IMR-90 (cell line): ENCODE measurements at regions not wholly inside any gene's neighbourhood (a gene's known extent, or its start where the extent isn't known, plus 50 kb on each side); places are given as distances from the start of the nearest gene placed in this dataset.

ENCODE experiments used
- ATAC-seq: fragments of 200-7000 bp; cut with Tn5 transposase; 2 replicates; pipeline ENCODE4 v1.9.1; 2020; ENCODE audit warnings: low read depth, mild to moderate bottlenecking, moderate library complexity
- BruUV-seq: library from RNA; stranded (reverse); fragments of 400-500 nt; replicated peaks from 2 replicates; lab custom pipeline; 2021; lab: Mats Ljungman, UMichigan
- CTCF ChIA-PET: fragments of 300-600 bp; formaldehyde crosslinking; extraction: SDS; loops from one replicate; lab custom pipeline; 2021; ENCODE audit warnings: antibody characterized with exemption; lab: Yijun Ruan, JAX
- POLR2A ChIA-PET: fragments of 300-600 bp; sonication (Branson Sonifier 250); formaldehyde crosslinking; loops from one replicate; lab custom pipeline; 2022; ENCODE audit warnings: antibody characterized with exemption; ENCODE audit not compliant: unreplicated experiment; lab: Charles Lee
- DNase-seq: peaks from one replicate; pipeline ENCODE4 v3.0.0; 2013
- H2AFZ ChIP-seq: replicated peaks from 2 replicates; pipeline ENCODE3; 2013; ENCODE audit warnings: low read length, mild to moderate bottlenecking; ENCODE audit not compliant: poor library complexity
- H2AK5ac ChIP-seq: 2 replicates; pipeline ENCODE4 v1.6.1; 2013; ENCODE audit warnings: low read depth, low read length, inconsistent platforms
- H2AK9ac ChIP-seq: replicated peaks from 2 replicates; pipeline ENCODE3; 2013; ENCODE audit warnings: mild to moderate bottlenecking, low read depth, low read length, moderate library complexity; ENCODE audit not compliant: poor library complexity
- H2BK120ac ChIP-seq: 2 replicates; pipeline ENCODE4 v1.6.1; 2013; ENCODE audit warnings: low read depth, low read length, inconsistent platforms
- H2BK15ac ChIP-seq: 3 replicates; pipeline ENCODE4 v1.6.1; 2013; ENCODE audit warnings: low read depth, low read length, inconsistent platforms
- H2BK20ac ChIP-seq: 2 replicates; pipeline ENCODE4 v1.6.1; 2013; ENCODE audit warnings: low read depth, mild to moderate bottlenecking, inconsistent platforms, low read length, moderate library complexity
- H2BK5ac ChIP-seq: 2 replicates; pipeline ENCODE4 v1.6.1; 2013; ENCODE audit warnings: mild to moderate bottlenecking, low read depth, low read length, inconsistent platforms; ENCODE audit not compliant: poor library complexity, severe bottlenecking
- H3K14ac ChIP-seq: replicated peaks from 2 replicates; pipeline ENCODE4 v1.6.1; 2013; ENCODE audit warnings: low read depth, low read length, inconsistent platforms
- H3K18ac ChIP-seq: 2 replicates; pipeline ENCODE4 v1.6.1; 2013; ENCODE audit warnings: low read depth, low read length, control low read depth
- H3K23ac ChIP-seq: 2 replicates; pipeline ENCODE4 v1.6.1; 2013; ENCODE audit warnings: low read depth, low read length, inconsistent platforms
- H3K27ac ChIP-seq: 2 replicates; pipeline ENCODE4 v1.5.1; 2013; ENCODE audit warnings: mild to moderate bottlenecking, control low read depth, low read length; ENCODE audit not compliant: insufficient read depth
- H3K27me3 ChIP-seq: 2 replicates; pipeline ENCODE4 v1.6.1; 2013; ENCODE audit warnings: low read length; ENCODE audit not compliant: control insufficient read depth, insufficient read depth
- H3K36me3 ChIP-seq: 2 replicates; pipeline ENCODE4 v1.6.1; 2013; ENCODE audit warnings: low read length, mixed read lengths; ENCODE audit not compliant: control insufficient read depth, insufficient read depth
- H3K4ac ChIP-seq: 2 replicates; pipeline ENCODE4 v1.6.1; 2013; ENCODE audit warnings: low read depth, low read length, inconsistent platforms
- H3K4me1 ChIP-seq: 2 replicates; pipeline ENCODE4 v1.6.1; 2013; ENCODE audit warnings: low read length, mixed read lengths; ENCODE audit not compliant: control insufficient read depth, insufficient read depth
- H3K4me2 ChIP-seq: 2 replicates; pipeline ENCODE4 v1.6.1; 2013; ENCODE audit warnings: low read depth, mild to moderate bottlenecking, control low read depth, low read length, moderate library complexity
- H3K4me3 ChIP-seq: 2 replicates; pipeline ENCODE4 v1.5.1; 2013; ENCODE audit warnings: low read depth, mild to moderate bottlenecking, control low read depth, low read length, moderate library complexity; ENCODE audit not compliant: insufficient read depth
- H3K56ac ChIP-seq: 2 replicates; pipeline ENCODE4 v1.6.1; 2013; ENCODE audit warnings: low read length, inconsistent platforms; ENCODE audit not compliant: insufficient read depth; ENCODE audit errors: extremely low read depth
- H3K79me1 ChIP-seq, 2 experiments: 2 replicates each; pipeline ENCODE4 v1.6.1; 2013; ENCODE audit warnings: low read length in 2 of 2, inconsistent platforms in 1 of 2, low read depth in 1 of 2
- H3K9ac ChIP-seq: 2 replicates; pipeline ENCODE4 v1.6.1; 2013; ENCODE audit warnings: low read depth, low read length, control low read depth
- H3K9me1 ChIP-seq: 2 replicates; pipeline ENCODE4 v1.6.1; 2013; ENCODE audit warnings: low read length, inconsistent platforms; ENCODE audit not compliant: insufficient read depth
- H3K9me3 ChIP-seq: 2 replicates; pipeline ENCODE4 v1.6.1; 2013; ENCODE audit warnings: low read length; ENCODE audit not compliant: control insufficient read depth, insufficient read depth
- H4K20me1 ChIP-seq: 2 replicates; pipeline ENCODE4 v1.6.1; 2013; ENCODE audit warnings: low read length, inconsistent platforms; ENCODE audit not compliant: insufficient read depth
- H4K5ac ChIP-seq: 2 replicates; pipeline ENCODE4 v1.6.1; 2013; ENCODE audit warnings: mild to moderate bottlenecking, low read depth, low read length, control low read depth
- H4K8ac ChIP-seq, 2 experiments: 2 replicates each; pipeline ENCODE4 v1.6.1; 2013; ENCODE audit warnings: low read depth in 2 of 2, low read length in 2 of 2, control low read depth in 1 of 2, inconsistent platforms in 1 of 2
- H4K91ac ChIP-seq: 2 replicates; pipeline ENCODE4 v1.6.1; 2013; ENCODE audit warnings: low read depth, low read length, inconsistent platforms; ENCODE audit not compliant: insufficient read depth
- FOS ChIP-seq: fragments of 150-350 bp; IDR thresholded peaks from 2 replicates; pipeline ENCODE4 v1.6.1; 2016; ENCODE audit warnings: low read depth, low read length
- MAFK ChIP-seq: IDR thresholded peaks from 2 replicates; pipeline ENCODE4 v1.6.1; 2012; ENCODE audit warnings: low read depth, low read length, improper control_type of control experiment
- MXI1 ChIP-seq: IDR thresholded peaks from 2 replicates; pipeline ENCODE4 v1.6.1; 2012; ENCODE audit warnings: low read depth, mild to moderate bottlenecking, low read length, moderate library complexity, borderline replicate concordance
- NFE2L2 ChIP-seq: fragments of 150-350 bp; IDR thresholded peaks from 2 replicates; pipeline ENCODE4 v1.6.1; 2016; ENCODE audit warnings: low read depth, mild to moderate bottlenecking, low read length
- RCOR1 ChIP-seq: IDR thresholded peaks from 2 replicates; pipeline ENCODE4 v1.6.1; 2012; ENCODE audit warnings: mild to moderate bottlenecking, low read length, improper control_type of control experiment; ENCODE audit not compliant: insufficient replicate concordance
- RFX5 ChIP-seq: IDR thresholded peaks from 2 replicates; pipeline ENCODE4 v1.8.0; 2012; ENCODE audit warnings: low read depth, mild to moderate bottlenecking, low read length, moderate library complexity
- WGBS, 2 experiments: methylation state at CpG; one replicate each; pipeline versions ENCODE4 v1.1.5 to v1.1.7; 2013; ENCODE audit warnings: missing lambda C conversion rate in 2 of 2; ENCODE audit not compliant: insufficient read length in 1 of 2; ENCODE audit errors: extremely low coverage in 2 of 2; 5-methylcytosine and 5-hydroxymethylcytosine counted together
- dilution Hi-C: fragments of 300-500 bp; cut with HindIII; formaldehyde crosslinking; loops from one replicate; pipeline ENCODE4 v1.14.3; 2018; ENCODE audit warnings: low sequenced_read_pairs; ENCODE audit not compliant: unreplicated experiment
- in situ Hi-C: fragments of 300-500 bp; cut with MboI; formaldehyde crosslinking; loops from 3 replicates; pipeline ENCODE4 v1.14.3; 2019; ENCODE audit warnings: low sequenced_read_pairs, inconsistent platforms, mixed read lengths
- intact Hi-C: fragments of 100-400 bp; cut with micrococcal nuclease; formaldehyde crosslinking; loops from 2 replicates; pipeline ENCODE4 v1.10.0; 2022

- intact Hi-C loops (no loop called here), in situ Hi-C loops (no loop called here), dilution Hi-C loops (no loop called here)
- Histone ChIP-seq H2BK5ac (no peak overlapping the region), H3K4me2 (no peak overlapping the region), H3K27ac (no peak overlapping the region), H3K18ac (no peak overlapping the region), H4K20me1 (no peaks in the 10 kb centered on the region), H2BK20ac (no peak overlapping the region), H3K4me1 (peaks cover 6% of the 10 kb centered on the region; the same call in 1 of the 2 replicates), H3K27me3 (peaks cover 25% of the 10 kb centered on the region), H2BK120ac (no peak overlapping the region), H2BK15ac (no peak overlapping the region), H3K4me3 (no peak overlapping the region), H3K23ac (no peak overlapping the region), H3K14ac (no peak overlapping the region), H3K9me1 (0 out of 2 replicates have a peak, but pooled peaks cover 4% of the 10 kb centered on the region), H2AFZ (no peak overlapping the region), H4K91ac (no peak overlapping the region), H3K4ac (no peak overlapping the region), H2AK9ac (no peak overlapping the region), H3K9me3 (no peaks in the 10 kb centered on the region), H2AK5ac (no peak overlapping the region), H3K36me3 (no peaks in the 10 kb centered on the region), H4K5ac (no peak overlapping the region), H4K8ac (no peak overlapping the region), H3K79me1 (no peaks in the 10 kb centered on the region), H3K56ac (no peak overlapping the region), H3K9ac (no peak overlapping the region)
- BruUV-seq, result no TSS peak
- DNase-seq, result no peak
- POLR2A ChIA-PET, result no interaction called here
- no CpG with 5 or more reads among the region's 6 CpGs for WGBS, 2 experiments
- TF ChIP-seq MAFK (no peak), NFE2L2 (no peak), MXI1 (no peak), FOS (no peak), RFX5 (no peak), RCOR1 (no peak)
- ATAC-seq, result no peak
- CTCF ChIA-PET, result no interaction called here
These were observed 144.2 kb downstream of the DACT1 start for GRCh38 chr14:58782011-58782410.
